HG02759 (cell line): ENCODE measurements at regions not wholly inside any gene's neighbourhood (a gene's known extent, or its start where the extent isn't known, plus 50 kb on each side); places are given as distances from the start of the nearest gene placed in this dataset.
"Not testable (repeated sequence)": the region's sequence is repeated elsewhere in the genome, so short reads cannot be mapped to it uniquely, and the experiment has no call there.

Experiments
- ATAC-seq: cut with Tn5 transposase; IDR thresholded peaks from one replicate; pipeline ENCODE4 v1.9.1; 2021; ENCODE audit warnings: mild to moderate bottlenecking, moderate library complexity; ENCODE audit not compliant: unreplicated experiment

GRCh38 chr2:215565897-215566296 is 130.0 kb upstream of the FN1 start:
- ATAC-seq, result no peak

GRCh38 chr2:215557701-215558100 is 121.8 kb upstream of the FN1 start:
- no peak for ATAC-seq

GRCh38 chr2:215556979-215557378 is 121.1 kb upstream of the FN1 start:
- ATAC-seq, result no peak

GRCh38 chr2:215554689-215555498 is 119.0 kb upstream of the FN1 start:
- no peak for ATAC-seq

GRCh38 chr2:215553946-215554345 is 118.1 kb upstream of the FN1 start:
- no peak for ATAC-seq

- no peak for ATAC-seq
Observed at GRCh38 chr2:215552144-215552580, 116.3 kb upstream of the FN1 start.

- ATAC-seq, result no peak
Observed at GRCh38 chr2:215550331-215550730, 114.5 kb upstream of the FN1 start.

GRCh38 chr2:215548714-215549113 is 112.8 kb upstream of the FN1 start:
- no peak for ATAC-seq

- no peak for ATAC-seq
Observed at GRCh38 chr2:215542690-215543089, 106.8 kb upstream of the FN1 start.

GRCh38 chr2:215540658-215541057 is 104.8 kb upstream of the FN1 start:
- no peak for ATAC-seq

- ATAC-seq, result no peak
Observed at GRCh38 chr2:215537611-215538010, 101.7 kb upstream of the FN1 start.

GRCh38 chr2:215536510-215536909 is 100.6 kb upstream of the FN1 start:
- no peak for ATAC-seq

- ATAC-seq, result no peak
Observed at GRCh38 chr2:215535741-215536140, 99.9 kb upstream of the FN1 start.

- ATAC-seq, result no peak
Observed at GRCh38 chr2:215535125-215535668, 99.3 kb upstream of the FN1 start.

- ATAC-seq, result not testable (repeated sequence)
Observed at GRCh38 chr2:215533716-215534115, 97.8 kb upstream of the FN1 start.

- ATAC-seq, result no peak
Observed at GRCh38 chr2:215532844-215533243, 97.0 kb upstream of the FN1 start.

GRCh38 chr2:215531284-215531683 is 95.4 kb upstream of the FN1 start:
- no peak for ATAC-seq

- no peak for ATAC-seq
Observed at GRCh38 chr2:215530191-215530968, 94.5 kb upstream of the FN1 start.

GRCh38 chr2:215529271-215529670 is 93.4 kb upstream of the FN1 start:
- no peak for ATAC-seq

GRCh38 chr2:215528555-215528954 is 92.7 kb upstream of the FN1 start:
- no peak for ATAC-seq

- ATAC-seq, result no peak
Observed at GRCh38 chr2:215527736-215528135, 91.9 kb upstream of the FN1 start.

GRCh38 chr2:215526341-215526740 is 90.5 kb upstream of the FN1 start:
- ATAC-seq, result no peak
